K562 (cell line): ENCODE measurements at regions not wholly inside any gene's neighbourhood (a gene's known extent, or its start where the extent isn't known, plus 50 kb on each side); places are given as distances from the start of the nearest gene placed in this dataset.

ENCODE experiments used
- ATF7 ChIP-seq: fragments of 450-650 bp; IDR thresholded peaks from 2 replicates; pipeline ENCODE4 v1.7.1; 2014; ENCODE audit warnings: mild to moderate bottlenecking, moderate library complexity
- CHCHD3 ChIP-seq: fragments of 250-450 bp; sonication (Bioruptor Pico); IDR thresholded peaks from 2 replicates; pipeline ENCODE4 v2.1.2; 2022; ENCODE audit warnings: mild to moderate bottlenecking
- EZH2 ChIP-seq: IDR thresholded peaks from 2 replicates; pipeline ENCODE4 v1.6.1; 2012; ENCODE audit warnings: low read depth, mild to moderate bottlenecking, inconsistent platforms, low read length, borderline replicate concordance
- FOXJ3 ChIP-seq: sonication (generic); formaldehyde crosslinking; IDR thresholded peaks from 2 replicates; pipeline ENCODE4 v1.4.0; 2020; ENCODE audit warnings: mild to moderate bottlenecking, missing genetic modification reagents
- HDAC6 ChIP-seq: IDR thresholded peaks from 2 replicates; pipeline ENCODE4 v1.6.1; 2012; ENCODE audit warnings: low read depth, mild to moderate bottlenecking, control low read depth, inconsistent platforms, low read length, moderate library complexity
- HDGF ChIP-seq: fragments of 450-650 bp; IDR thresholded peaks from 2 replicates; pipeline ENCODE4 v1.6.1; 2016
- HMG20A ChIP-seq: fragments of 450-650 bp; formaldehyde crosslinking; conservative IDR thresholded peaks from 2 replicates; pipeline ENCODE4 v1.4.0; 2020; ENCODE audit warnings: mild to moderate bottlenecking, mixed read lengths
- JUNB ChIP-seq: fragments of 450-650 bp; formaldehyde crosslinking; conservative IDR thresholded peaks from 2 replicates; pipeline ENCODE4 v1.4.0; 2020; ENCODE audit warnings: mild to moderate bottlenecking
- MTA2 ChIP-seq: fragments of 450-650 bp; IDR thresholded peaks from 2 replicates; pipeline ENCODE4 v1.6.1; 2016; ENCODE audit warnings: low read depth
- TAF15 ChIP-seq: fragments of 200-400 bp; formaldehyde crosslinking; IDR thresholded peaks from 2 replicates; pipeline ENCODE4 v1.6.1; 2017; ENCODE audit warnings: mild to moderate bottlenecking, low read depth, low read length, moderate library complexity
- ZNF175 ChIP-seq: fragments of 200-800 bp; sonication (Bioruptor generic); IDR thresholded peaks from 2 replicates; pipeline ENCODE4 v1.6.1; 2016; ENCODE audit warnings: low read depth, mild to moderate bottlenecking, missing genetic modification characterization, missing compliant biosample characterization
- TF ChIP-seq, protein P1 (sequence below): fragments of 450-650 bp; IDR thresholded peaks from 2 replicates; pipeline ENCODE4 v1.6.1; 2016; ENCODE audit warnings: low read depth, mild to moderate bottlenecking, moderate library complexity
- TF ChIP-seq, protein P2 (sequence below): fragments of 150-350 bp; IDR thresholded peaks from 2 replicates; pipeline ENCODE4 v1.6.1; 2014; ENCODE audit warnings: low read depth, mild to moderate bottlenecking, low read length, borderline replicate concordance

DNA sequence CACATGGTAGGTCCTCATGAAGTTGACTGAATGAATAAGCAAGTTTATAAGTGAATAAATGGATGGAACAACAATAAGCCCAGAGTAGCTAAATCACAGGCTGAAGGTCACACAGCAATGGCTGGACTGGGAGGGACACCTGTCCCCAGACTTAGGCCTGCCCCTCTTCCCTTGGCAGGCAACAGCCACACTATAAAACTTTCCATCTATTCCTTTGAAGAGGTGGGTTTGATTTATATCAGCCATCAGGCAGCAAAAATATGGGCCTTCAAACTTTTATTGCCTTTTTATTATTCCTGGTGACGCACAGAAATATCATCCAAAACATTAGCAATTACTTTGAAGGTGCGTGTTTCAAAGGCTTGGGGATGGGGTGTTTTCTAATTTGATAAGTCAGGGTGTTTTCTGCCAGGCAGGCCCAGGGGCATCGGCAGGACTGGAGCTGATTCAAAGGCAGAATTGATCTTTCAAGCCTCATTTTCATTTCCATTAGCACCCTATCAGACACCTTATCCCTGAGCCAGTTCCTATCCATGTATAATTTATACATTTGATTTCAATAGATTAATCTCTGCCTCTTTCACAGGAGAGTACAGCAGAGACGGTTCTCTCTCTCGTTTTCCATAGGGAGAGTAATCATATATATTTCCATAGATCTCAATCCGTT, 67.2 kb upstream of the LYRM9 start:
- TF ChIP-seq JUNB (CRISPR knock-in tag) (no peak), EZH2 (no peak), CHCHD3 (CRISPR knock-in tag) (no peak), HMG20A (no peak), HDGF (no peak), TAF15 (no peak), FOXJ3 (no peak), ZNF175 (CRISPR knock-in tag) (no peak), MTA2 (no peak), ATF7 (no peak), HDAC6 (no peak)
- TF ChIP-seq, protein P1, sequence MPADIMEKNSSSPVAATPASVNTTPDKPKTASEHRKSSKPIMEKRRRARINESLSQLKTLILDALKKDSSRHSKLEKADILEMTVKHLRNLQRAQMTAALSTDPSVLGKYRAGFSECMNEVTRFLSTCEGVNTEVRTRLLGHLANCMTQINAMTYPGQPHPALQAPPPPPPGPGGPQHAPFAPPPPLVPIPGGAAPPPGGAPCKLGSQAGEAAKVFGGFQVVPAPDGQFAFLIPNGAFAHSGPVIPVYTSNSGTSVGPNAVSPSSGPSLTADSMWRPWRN = no peak
- TF ChIP-seq, protein P2, sequence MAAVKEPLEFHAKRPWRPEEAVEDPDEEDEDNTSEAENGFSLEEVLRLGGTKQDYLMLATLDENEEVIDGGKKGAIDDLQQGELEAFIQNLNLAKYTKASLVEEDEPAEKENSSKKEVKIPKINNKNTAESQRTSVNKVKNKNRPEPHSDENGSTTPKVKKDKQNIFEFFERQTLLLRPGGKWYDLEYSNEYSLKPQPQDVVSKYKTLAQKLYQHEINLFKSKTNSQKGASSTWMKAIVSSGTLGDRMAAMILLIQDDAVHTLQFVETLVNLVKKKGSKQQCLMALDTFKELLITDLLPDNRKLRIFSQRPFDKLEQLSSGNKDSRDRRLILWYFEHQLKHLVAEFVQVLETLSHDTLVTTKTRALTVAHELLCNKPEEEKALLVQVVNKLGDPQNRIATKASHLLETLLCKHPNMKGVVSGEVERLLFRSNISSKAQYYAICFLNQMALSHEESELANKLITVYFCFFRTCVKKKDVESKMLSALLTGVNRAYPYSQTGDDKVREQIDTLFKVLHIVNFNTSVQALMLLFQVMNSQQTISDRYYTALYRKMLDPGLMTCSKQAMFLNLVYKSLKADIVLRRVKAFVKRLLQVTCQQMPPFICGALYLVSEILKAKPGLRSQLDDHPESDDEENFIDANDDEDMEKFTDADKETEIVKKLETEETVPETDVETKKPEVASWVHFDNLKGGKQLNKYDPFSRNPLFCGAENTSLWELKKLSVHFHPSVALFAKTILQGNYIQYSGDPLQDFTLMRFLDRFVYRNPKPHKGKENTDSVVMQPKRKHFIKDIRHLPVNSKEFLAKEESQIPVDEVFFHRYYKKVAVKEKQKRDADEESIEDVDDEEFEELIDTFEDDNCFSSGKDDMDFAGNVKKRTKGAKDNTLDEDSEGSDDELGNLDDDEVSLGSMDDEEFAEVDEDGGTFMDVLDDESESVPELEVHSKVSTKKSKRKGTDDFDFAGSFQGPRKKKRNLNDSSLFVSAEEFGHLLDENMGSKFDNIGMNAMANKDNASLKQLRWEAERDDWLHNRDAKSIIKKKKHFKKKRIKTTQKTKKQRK = no peak
